DMS 273 (cell line): ENCODE measurements at regions not wholly inside any gene's neighbourhood (a gene's known extent, or its start where the extent isn't known, plus 50 kb on each side); places are given as distances from the start of the nearest gene placed in this dataset.
"Not testable (repeated sequence)": the region's sequence is repeated elsewhere in the genome, so short reads cannot be mapped to it uniquely, and the experiment has no call there.

Experiments
- DNase-seq: peaks from one replicate; lab custom pipeline; 2025; ENCODE audit not compliant: unreplicated experiment; lab: John Stamatoyannopoulos, UW

- no peak for DNase-seq
Observed at GRCh38 chr2:142504754-142505153, 372.7 kb upstream of the KYNU start.

- DNase-seq = no peak
Observed at GRCh38 chr2:142502402-142502801, 371.6 kb upstream of the LRP1B start.

- DNase-seq = no peak
Observed at GRCh38 chr2:142495141-142495540, 364.3 kb upstream of the LRP1B start.

GRCh38 chr2:142489631-142490030, 358.8 kb upstream of the LRP1B start:
- DNase-seq = not testable (repeated sequence)

GRCh38 chr2:142484111-142484510, 353.3 kb upstream of the LRP1B start:
- no peak for DNase-seq

GRCh38 chr2:142483653-142484052, 352.8 kb upstream of the LRP1B start:
- no peak for DNase-seq

GRCh38 chr2:142478206-142478605, 347.4 kb upstream of the LRP1B start:
- DNase-seq = no peak

- DNase-seq = peak; percentile 53
Observed at GRCh38 chr2:142472382-142472781, 341.6 kb upstream of the LRP1B start.

- DNase-seq = no peak
Observed at GRCh38 chr2:142467321-142467720, 336.5 kb upstream of the LRP1B start.

GRCh38 chr2:142463047-142463446, 332.2 kb upstream of the LRP1B start:
- DNase-seq = no peak

GRCh38 chr2:142462306-142462705, 331.5 kb upstream of the LRP1B start:
- no peak for DNase-seq

GRCh38 chr2:142445551-142446072, 314.8 kb upstream of the LRP1B start:
- no peak for DNase-seq

- DNase-seq = no peak
Observed at GRCh38 chr2:142445023-142445422, 314.2 kb upstream of the LRP1B start.

GRCh38 chr2:142435847-142436246, 305.0 kb upstream of the LRP1B start:
- DNase-seq = no peak

GRCh38 chr2:142426064-142426463, 295.2 kb upstream of the LRP1B start:
- DNase-seq = no peak

GRCh38 chr2:142425551-142425950, 294.7 kb upstream of the LRP1B start:
- no peak for DNase-seq

GRCh38 chr2:142423603-142424002, 292.8 kb upstream of the LRP1B start:
- DNase-seq = no peak

- DNase-seq = no peak
Observed at GRCh38 chr2:142422769-142423168, 292.0 kb upstream of the LRP1B start.

GRCh38 chr2:142422041-142422440, 291.2 kb upstream of the LRP1B start:
- DNase-seq = no peak

- DNase-seq = not testable (repeated sequence)
Observed at GRCh38 chr2:142418699-142419098, 287.9 kb upstream of the LRP1B start.

- no peak for DNase-seq
Observed at GRCh38 chr2:142416996-142417395, 286.2 kb upstream of the LRP1B start.

- DNase-seq = no peak
Observed at GRCh38 chr2:142415461-142415860, 284.6 kb upstream of the LRP1B start.

- DNase-seq = no peak
Observed at GRCh38 chr2:142398212-142398611, 267.4 kb upstream of the LRP1B start.

- no peak for DNase-seq
Observed at GRCh38 chr2:142395291-142395690, 264.5 kb upstream of the LRP1B start.
